ENCODE measurements at regions not wholly inside any gene's neighbourhood (a gene's known extent, or its start where the extent isn't known, plus 50 kb on each side); places are given as distances from the start of the nearest gene placed in this dataset.

DNA sequence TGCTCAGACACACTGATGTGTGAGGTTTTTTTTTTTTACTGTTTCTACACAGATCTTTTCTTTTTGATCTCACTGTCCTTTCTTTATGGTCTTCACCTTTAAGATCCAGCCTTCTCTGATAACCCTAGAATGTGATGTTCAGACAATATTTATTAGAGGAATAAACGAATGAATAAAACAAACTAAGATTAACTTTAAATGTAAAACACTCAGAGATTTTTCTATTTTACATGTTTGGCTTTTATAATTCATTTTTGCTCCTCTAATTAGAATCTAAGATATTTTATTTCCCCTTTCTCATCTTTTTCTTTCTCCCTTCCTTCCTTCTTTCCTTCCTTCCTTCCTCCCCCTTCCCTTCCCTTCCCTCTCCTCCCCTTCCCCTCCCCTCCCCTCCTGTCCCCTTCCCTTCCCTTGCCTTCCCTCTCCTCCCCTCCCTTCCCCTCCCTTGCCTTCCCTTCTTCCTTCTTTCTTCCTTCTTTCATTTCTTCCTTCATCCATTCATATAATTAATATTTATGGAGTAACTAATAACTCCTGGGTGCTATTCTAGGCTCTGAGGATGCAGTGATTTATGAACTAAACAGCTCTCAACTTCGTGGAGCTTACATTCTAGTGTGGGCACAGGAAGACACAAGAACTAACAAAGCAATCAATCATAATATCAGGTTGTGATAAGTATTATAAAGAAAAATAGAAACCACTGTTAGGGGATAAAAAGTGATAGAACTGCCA, 133.5 kb upstream of the TSHZ2 start:
- H3K4me1 Mint-ChIP-seq = peaks cover 11% of the 10 kb centered on the region
- H3K4me1 ChIP-seq = no peaks in the 10 kb centered on the region
- H3K4me2 ChIP-seq = no peak overlapping the region
- H4K20me1 ChIP-seq (ENCODE audit: low read depth) = no peaks in the 10 kb centered on the region
- no peak overlapping the region for H3K4me3 ChIP-seq
- no peak overlapping the region for H3K4me3 Mint-ChIP-seq
- H3K27me3 ChIP-seq = no peaks in the 10 kb centered on the region
- H3K9me3 Mint-ChIP-seq = no peaks in the 10 kb centered on the region
- peaks cover 2% of the 10 kb centered on the region for H3K27me3 Mint-ChIP-seq (ENCODE audit: insufficient read depth, low read depth)
- H3K36me3 ChIP-seq = no peaks in the 10 kb centered on the region
- TF ChIP-seq, protein P1, sequence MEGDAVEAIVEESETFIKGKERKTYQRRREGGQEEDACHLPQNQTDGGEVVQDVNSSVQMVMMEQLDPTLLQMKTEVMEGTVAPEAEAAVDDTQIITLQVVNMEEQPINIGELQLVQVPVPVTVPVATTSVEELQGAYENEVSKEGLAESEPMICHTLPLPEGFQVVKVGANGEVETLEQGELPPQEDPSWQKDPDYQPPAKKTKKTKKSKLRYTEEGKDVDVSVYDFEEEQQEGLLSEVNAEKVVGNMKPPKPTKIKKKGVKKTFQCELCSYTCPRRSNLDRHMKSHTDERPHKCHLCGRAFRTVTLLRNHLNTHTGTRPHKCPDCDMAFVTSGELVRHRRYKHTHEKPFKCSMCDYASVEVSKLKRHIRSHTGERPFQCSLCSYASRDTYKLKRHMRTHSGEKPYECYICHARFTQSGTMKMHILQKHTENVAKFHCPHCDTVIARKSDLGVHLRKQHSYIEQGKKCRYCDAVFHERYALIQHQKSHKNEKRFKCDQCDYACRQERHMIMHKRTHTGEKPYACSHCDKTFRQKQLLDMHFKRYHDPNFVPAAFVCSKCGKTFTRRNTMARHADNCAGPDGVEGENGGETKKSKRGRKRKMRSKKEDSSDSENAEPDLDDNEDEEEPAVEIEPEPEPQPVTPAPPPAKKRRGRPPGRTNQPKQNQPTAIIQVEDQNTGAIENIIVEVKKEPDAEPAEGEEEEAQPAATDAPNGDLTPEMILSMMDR (IDR thresholded peaks at IDR 0.05) = no peak
- TF ChIP-seq EZH2phosphoT487 (IDR thresholded peaks at IDR 0.05) = no peak
- no peak for TF ChIP-seq EZH2 (IDR thresholded peaks at IDR 0.05)
- H3K9me3 ChIP-seq (ENCODE audit: low read depth) = no peaks in the 10 kb centered on the region
- no peaks in the 10 kb centered on the region for H3K79me2 ChIP-seq (ENCODE audit: low read depth)
- H3F3A ChIP-seq (ENCODE audit: low read depth) = no peaks in the 10 kb centered on the region
- no peak for DNase-seq (ENCODE audit: low spot score)
- H3K9ac ChIP-seq = no peak overlapping the region
- H3K36me3 Mint-ChIP-seq = no peaks in the 10 kb centered on the region
- H3K27ac ChIP-seq = no peak overlapping the region
- H3K27ac Mint-ChIP-seq = no peak overlapping the region
- H2AFZ ChIP-seq (replicated peaks) = no peak overlapping the region

DNA sequence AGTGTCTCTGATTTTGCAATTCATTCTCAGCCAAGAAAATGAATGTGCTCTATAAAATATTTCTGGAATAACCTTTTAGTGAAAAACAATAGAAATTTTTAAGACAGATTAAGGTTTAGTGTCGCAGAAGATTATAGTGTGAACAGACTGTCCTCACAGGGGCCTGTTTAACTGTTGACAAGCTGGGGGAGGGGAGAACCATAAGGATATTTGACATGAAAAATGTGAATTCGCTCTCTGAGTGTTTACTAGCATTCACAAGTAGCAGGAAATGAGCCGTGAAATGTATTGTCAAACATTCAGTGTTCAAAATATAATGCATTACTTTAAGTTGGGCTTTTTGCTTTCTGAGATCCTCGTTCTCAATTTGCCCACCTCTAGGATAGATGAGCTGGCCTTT, 134.8 kb upstream of the TSHZ2 start:
- Histone ChIP-seq H3K4me2 (no peak overlapping the region), H3K27ac (no peak overlapping the region), H3K4me1 (no peaks in the 10 kb centered on the region), H3K27me3 (no peaks in the 10 kb centered on the region), H3F3A (ENCODE audit: low read depth) (no peaks in the 10 kb centered on the region), H3K9me3 (ENCODE audit: low read depth) (no peaks in the 10 kb centered on the region), H2AFZ (replicated peaks) (peak overlapping the region; percentile 18), H3K36me3 (no peaks in the 10 kb centered on the region), H3K4me3 (no peak overlapping the region), H4K20me1 (ENCODE audit: low read depth) (no peaks in the 10 kb centered on the region), H3K9ac (no peak overlapping the region), H3K79me2 (ENCODE audit: low read depth) (no peaks in the 10 kb centered on the region)
- no peak for DNase-seq (ENCODE audit: low spot score)
- Mint-ChIP-seq H3K27me3 (ENCODE audit: insufficient read depth, low read depth) (peaks cover 2% of the 10 kb centered on the region), H3K9me3 (no peaks in the 10 kb centered on the region), H3K4me1 (peaks cover 12% of the 10 kb centered on the region), H3K27ac (no peak overlapping the region), H3K36me3 (no peaks in the 10 kb centered on the region), H3K4me3 (no peak overlapping the region)
- TF ChIP-seq, protein P1 (IDR thresholded peaks at IDR 0.05) = no peak
- no peak for TF ChIP-seq EZH2phosphoT487 (IDR thresholded peaks at IDR 0.05)
- no peak for TF ChIP-seq EZH2 (IDR thresholded peaks at IDR 0.05)

DNA sequence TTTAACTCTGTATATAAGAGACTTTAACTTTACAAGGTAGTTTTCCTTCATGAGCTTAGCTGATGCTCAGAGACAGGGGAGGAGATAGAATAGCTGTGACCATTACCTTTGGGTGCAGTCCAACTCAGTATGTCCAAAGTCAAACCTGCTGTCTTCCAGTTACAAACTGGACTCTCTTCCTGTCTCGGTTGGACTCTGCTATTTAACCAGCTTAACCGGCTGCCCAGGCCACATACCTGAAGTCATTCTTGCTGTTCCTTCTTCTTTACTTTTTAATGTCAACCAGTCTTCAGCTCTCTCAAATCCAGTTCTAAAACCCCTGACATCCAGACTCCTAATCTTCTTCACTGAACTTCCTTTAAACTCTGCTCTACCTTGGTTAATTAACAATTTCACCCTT, 138.3 kb upstream of the TSHZ2 start:
- no peaks in the 10 kb centered on the region for H3K27me3 ChIP-seq
- peaks cover 6% of the 10 kb centered on the region for H3K27me3 Mint-ChIP-seq (ENCODE audit: insufficient read depth, low read depth)

More for the DNA sequence above, 138.3 kb upstream of the TSHZ2 start:
- H3K9ac ChIP-seq = no peak overlapping the region
- no peaks in the 10 kb centered on the region for H3K4me1 ChIP-seq
- no peaks in the 10 kb centered on the region for H3K9me3 ChIP-seq (ENCODE audit: low read depth)
- Mint-ChIP-seq H3K9me3 (peaks cover 2% of the 10 kb centered on the region), H3K36me3 (no peaks in the 10 kb centered on the region), H3K4me3 (no peak overlapping the region), H3K27ac (no peak overlapping the region), H3K4me1 (peaks cover 12% of the 10 kb centered on the region)
- no peak overlapping the region for H3K4me3 ChIP-seq
- no peak for DNase-seq (ENCODE audit: low spot score)
- H2AFZ ChIP-seq (replicated peaks) = no peak overlapping the region
- no peaks in the 10 kb centered on the region for H3K36me3 ChIP-seq
- no peak overlapping the region for H3K4me2 ChIP-seq
- no peak overlapping the region for H3K27ac ChIP-seq
- no peaks in the 10 kb centered on the region for H3F3A ChIP-seq (ENCODE audit: low read depth)
- H3K79me2 ChIP-seq (ENCODE audit: low read depth) = no peaks in the 10 kb centered on the region
- TF ChIP-seq EZH2phosphoT487 (IDR thresholded peaks at IDR 0.05) (no peak), EZH2 (IDR thresholded peaks at IDR 0.05) (no peak)
- TF ChIP-seq, protein P1 (IDR thresholded peaks at IDR 0.05) = no peak
- H4K20me1 ChIP-seq (ENCODE audit: low read depth) = no peaks in the 10 kb centered on the region
